ENCODE measurements at regions not wholly inside any gene's neighbourhood (a gene's known extent, or its start where the extent isn't known, plus 50 kb on each side); places are given as distances from the start of the nearest gene placed in this dataset.

DNA sequence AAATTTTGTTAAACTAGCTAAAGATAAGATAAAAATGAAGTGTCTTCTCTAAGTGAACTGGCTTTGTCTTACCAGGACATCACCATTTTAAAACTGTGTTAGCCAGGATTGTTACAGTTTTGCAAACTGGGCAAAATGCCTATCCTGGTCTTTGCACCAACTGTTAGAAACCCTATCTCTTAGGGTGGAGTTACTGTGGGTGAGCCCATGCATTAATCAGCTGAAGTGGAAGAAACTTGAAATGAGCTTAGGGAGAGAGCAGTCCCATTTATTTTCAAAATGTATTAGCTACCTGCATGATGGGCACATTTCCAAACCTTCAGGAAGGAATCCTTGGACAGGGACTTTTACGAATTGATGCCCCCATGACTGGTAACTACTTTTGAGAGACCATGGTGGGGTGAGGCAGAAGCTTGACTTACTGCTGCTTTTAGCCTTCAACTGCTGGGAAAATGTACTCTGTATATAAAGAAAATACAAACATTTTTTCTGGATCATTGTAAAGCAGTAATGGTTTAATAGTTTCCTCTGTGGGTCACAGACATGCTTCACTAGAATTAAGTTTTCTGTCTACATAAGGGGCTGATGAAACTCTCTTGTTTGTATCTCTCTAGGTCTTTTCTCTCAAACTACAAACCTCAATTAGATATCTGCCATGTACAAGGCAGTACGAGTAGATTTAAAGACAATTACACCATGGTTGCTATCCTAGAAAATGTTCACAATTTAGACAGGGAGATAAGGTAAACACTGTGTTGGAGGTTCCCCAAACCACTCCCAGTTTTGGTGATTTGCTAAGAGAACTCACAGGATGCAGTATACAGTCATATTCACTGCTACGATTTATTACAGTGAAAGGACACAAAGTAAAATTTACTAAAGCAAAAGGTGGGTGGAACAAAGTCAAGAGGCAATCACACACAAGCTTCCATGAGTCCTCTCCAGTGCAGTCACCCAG lies 321.4 kb upstream of the MMADHC start:
- no peak for DNase-seq (ENCODE audit: low spot score)

DNA sequence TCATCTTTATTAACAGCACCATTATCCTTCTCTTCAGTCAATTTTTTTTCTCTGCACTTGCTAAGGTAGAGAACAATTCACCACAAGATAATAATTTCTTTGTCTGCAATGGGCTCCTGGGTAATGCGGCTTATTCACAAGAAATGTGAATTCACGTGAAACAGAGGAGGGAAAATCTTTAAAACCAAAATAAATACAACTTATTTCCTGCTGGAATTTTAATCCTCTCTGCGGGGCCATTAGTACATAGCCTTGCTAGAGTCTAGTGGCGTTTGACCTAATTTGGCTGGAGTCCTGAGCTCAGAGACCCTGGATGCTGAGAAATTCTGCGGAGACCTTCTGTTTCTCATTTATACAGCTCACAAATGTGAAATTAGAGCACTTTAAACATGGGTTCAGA lies 319.3 kb upstream of the MMADHC start:
- DNase-seq (ENCODE audit: low spot score), result no peak

DNA sequence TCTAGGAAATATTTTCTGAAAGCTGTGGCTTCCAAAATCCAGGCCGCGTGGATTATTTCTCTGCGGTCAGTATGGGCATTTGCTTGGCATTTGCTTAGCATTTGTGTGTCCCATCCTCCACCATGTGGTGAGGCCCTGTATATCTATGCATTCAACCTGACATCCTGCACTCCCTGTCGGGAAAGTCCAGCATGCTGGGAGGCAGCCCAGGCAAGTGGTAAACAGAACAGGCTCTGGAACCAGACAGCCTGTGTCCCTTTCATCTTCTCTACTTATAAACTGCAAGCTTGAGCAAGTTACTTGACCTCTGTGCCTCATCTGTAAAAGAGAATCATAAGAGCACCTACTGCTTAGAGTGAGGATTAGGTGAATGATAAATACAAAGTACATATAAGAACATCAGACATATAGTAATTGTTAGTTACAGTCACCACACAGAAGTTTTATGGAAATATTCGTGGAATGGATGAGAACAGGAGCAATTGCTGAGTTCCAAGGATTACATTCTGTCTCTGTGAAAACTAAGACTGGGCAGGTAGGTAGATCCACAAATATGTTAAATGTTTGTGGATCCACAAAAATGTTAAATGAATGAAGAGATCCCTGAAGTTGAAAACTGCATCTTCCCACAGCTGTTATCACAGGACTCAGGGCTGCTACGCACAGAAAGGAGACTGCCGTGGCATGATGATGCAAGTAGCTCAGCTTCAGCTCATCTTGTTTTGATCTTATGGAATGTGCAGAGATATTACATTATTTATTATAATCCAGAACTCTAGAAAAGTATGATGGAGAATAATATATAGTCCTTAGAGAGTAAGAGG lies 317.0 kb upstream of the MMADHC start:
- DNase-seq (ENCODE audit: low spot score), result no peak

DNA sequence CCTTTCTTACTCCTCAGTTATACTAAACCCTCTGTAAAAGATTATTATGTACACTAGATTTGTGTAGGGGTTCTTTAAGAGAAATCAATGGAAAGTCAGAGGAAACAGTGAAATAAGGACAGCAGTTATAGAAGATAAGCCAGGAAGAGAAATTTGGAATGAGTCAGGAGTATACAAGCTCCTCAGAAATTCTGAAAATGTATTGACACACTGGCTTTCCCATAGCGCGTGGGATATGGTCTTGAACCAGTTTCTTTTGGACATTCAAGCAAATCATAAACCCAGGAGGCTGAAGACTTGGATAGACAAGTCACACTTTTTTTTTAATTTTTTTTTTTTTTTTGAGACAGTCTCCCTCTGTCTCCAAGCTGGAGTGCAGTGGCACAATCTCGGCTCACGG lies 316.1 kb upstream of the MMADHC start:
- DNase-seq (ENCODE audit: low spot score), result no peak

DNA sequence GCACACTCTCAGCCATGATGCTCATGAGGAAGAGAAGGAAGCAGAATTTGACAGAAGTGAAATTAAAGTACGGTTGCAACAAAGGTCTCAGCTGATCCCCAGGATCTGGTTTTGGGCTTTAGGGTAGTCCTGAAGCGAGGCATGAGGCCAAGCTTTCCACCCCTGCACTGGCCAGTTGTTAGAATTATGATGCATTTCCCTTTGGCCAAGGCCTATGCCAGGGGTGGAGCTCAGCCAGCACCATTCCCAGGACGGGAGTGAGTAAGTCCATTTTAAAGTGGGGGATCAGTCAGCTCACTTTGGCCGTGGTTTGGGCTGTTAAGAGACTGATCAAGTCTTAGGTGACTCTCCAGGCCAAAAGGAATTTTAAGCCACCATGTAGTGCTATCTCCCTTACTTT lies 314.5 kb upstream of the MMADHC start:
- DNase-seq (ENCODE audit: low spot score), result no peak

DNA sequence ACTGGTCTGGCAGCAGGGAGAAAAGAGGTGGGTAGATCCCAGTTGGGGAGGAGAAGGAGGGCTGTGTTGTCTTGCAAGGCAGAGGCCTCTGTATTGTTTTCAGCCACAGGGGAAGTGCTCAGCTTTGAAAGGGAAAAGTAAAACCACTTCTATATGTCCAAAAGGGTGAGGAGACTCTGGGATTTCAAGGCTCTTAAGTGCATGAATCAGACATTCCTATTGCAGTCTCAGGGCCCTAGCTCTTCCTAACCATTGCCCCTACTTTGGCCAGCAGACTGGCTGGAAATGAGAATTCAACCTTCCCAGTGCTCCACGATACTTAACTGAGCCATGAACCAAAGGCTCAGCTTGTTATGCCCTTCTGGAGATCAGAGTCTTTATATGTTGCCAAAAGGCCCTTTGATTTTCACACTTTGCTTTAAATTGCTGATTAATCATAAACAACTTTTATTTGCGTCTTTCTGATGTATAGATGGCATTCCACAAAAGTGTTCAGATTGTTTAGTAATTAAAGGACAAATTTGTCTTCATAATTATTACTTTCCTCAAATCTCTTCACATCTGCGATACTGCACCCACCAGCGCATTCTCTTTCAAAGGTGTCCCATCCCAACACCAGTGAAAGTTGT lies 313.8 kb upstream of the MMADHC start:
- DNase-seq (ENCODE audit: low spot score), result no peak

DNA sequence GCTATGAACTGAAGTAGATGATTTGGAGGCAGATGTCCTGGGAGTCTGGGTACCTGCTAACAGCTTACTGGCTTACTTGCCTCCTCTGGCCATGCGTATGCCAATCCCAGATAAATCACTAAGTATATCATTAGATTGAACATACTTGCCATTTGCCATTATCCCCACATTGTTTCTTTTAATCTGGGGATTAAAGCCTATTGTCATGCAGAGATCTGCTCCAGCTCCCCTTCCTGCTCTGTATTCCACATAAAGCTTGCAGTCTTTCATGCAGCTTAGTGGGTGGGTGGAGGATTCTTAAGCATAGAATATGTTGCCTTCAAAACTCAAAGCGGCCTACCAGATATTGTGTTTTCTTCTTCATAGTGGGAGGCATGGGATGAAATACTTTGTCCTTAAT lies 311.8 kb upstream of the MMADHC start:
- peak; percentile 19 for DNase-seq (ENCODE audit: low spot score)

DNA sequence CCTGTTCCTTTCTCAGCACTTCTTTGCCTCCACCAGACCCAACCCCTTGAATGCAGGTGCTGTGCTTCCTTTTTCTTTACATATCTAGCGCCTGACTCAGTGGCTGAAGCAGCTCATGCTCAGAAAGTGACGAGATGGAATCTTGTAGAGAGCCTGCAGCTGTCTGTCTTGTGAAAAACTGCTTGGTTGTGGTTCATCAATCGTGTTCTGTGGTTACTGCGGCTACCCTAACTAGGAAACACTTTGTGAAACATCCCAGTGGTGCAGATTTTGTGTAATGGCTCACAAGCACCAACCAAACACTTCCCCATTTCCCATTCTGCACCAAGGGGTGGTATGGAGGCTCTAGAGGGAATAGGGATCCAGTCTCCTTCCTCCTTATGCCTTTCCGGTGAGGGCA lies 307.2 kb upstream of the MMADHC start:
- no peak for DNase-seq (ENCODE audit: low spot score)

DNA sequence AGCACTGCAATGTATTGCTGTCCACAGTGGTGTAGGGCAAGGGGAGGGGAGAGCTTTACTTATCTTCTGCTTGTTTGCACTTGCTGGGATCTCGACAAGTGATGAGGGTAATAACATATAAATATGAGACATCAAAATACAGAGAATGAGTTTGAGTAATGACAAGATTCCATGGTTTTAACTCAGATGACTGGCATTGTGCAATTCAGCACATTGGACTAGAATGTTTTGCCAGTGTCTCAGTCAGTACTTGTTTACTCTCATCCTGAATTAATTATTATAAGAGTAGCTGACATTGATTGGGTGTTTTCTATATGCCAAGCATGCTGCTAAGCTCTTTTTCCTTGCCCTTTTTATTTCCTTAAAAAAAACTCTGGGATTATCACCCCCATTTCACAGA lies 306.7 kb upstream of the MMADHC start:
- DNase-seq (ENCODE audit: low spot score), result no peak

DNA sequence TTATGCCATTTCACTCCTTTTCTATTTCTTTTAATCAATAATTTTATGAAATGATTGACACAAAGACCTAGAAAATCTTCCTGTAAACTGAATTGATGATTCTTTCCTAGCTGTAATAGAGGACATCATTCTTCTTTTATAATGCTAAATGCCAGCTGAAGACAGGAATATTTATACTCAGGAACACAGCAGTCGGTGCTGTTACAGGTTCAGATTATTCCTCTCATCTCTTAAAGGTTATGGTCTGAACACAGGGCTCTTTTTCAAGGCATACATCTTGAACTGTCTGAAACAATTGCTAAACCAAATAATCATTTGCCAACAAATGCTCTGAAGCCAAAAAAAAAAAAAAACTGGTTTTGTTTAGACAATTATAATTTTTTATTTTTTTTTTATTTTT lies 305.0 kb upstream of the MMADHC start:
- DNase-seq (ENCODE audit: low spot score), result no peak

DNA sequence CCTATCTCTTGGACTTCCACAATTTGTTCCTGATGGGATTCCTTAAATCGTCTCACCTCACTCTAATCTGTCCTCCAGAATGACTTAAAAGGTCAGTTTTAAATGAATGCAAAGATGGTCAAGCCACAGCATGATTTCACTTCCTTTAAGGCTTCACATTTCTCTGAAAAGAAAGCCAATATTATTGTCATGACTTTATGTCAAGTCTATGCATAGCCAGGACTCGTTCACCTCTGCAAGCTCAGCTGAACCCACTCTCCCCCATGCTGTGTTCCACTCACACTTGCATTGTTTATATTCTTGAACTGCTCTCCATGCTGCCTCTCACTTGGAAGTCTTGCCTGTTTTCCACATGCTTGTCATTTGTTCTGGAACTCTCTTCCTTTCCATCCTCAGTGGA lies 298.4 kb upstream of the MMADHC start:
- DNase-seq (ENCODE audit: low spot score), result no peak

DNA sequence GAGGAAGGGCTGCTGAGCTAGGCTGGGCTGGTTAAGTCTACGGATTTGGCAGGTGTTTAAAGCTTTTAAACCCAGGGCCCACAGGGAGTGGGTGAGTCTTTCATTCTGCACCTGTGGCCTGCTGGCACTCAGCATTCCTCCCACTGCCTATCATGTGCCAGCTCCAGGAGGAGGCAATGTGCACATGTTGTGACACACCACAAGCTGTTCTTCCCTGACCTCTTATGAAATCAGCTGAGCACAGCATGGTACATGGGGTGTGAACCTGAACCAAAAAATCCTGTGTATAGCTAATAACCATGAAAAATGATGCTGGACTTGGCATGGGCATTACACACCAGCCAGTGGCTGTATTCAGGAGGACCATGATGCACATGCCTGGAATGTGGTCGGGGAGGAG lies 297.9 kb upstream of the MMADHC start:
- DNase-seq (ENCODE audit: low spot score), result peak; percentile 23

DNA sequence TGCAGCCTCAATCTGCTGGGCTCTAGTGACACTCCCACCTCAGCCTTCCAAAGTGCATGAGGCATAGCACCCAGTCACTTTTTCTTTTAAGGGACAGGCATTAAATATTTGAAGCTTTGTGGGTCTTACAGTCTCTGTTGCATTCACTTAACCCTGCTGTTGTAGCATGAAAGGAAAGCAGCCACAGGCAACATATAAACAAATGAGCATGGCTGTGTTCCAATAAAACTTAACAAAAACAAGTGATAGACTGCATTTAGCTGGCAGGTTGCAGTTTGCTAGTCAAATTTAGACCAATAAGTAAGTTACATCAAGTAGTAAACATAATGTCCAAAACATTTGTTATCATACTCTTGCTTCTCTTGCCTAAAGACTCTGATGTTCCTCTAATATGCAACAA lies 297.3 kb upstream of the MMADHC start:
- no peak for DNase-seq (ENCODE audit: low spot score)

DNA sequence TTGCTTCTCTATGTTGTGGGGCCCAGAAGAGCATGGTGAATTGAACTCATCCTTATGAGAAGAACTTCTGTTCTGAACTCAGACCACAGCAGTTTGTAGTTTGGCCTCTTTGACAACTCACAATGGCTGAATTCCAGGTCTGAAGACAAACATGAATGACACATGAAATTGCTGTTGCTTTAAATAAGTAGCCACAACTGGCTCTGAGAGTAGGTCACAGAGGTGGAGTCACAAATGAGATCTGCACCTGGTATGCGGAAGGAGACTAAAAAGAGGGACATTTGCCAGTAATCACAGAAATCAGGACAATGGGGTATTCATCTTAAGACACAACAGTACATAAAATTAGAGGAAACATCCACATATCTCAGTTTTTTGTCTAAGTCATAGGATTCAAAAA lies 290.3 kb upstream of the MMADHC start:
- no peak for DNase-seq (ENCODE audit: low spot score)

DNA sequence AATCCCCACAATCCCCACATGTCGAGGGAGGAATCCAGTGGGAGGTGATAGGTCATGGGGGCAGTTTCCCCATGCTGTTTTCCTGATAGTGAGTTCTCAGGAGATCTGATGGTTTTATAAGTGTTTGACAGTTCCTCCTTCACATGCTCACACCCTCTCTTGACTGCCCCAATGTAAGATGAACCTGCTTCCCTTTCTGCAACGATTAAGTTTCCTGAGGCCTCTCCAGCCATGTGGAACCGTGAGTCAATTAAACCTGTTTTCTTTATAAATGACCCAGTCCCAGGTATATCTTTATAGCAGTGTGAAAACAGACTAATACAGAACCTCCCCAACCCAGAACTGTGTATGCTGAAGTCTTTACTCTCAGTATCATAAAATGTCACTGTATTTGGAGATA lies 289.5 kb upstream of the MMADHC start:
- DNase-seq (ENCODE audit: low spot score), result no peak

DNA sequence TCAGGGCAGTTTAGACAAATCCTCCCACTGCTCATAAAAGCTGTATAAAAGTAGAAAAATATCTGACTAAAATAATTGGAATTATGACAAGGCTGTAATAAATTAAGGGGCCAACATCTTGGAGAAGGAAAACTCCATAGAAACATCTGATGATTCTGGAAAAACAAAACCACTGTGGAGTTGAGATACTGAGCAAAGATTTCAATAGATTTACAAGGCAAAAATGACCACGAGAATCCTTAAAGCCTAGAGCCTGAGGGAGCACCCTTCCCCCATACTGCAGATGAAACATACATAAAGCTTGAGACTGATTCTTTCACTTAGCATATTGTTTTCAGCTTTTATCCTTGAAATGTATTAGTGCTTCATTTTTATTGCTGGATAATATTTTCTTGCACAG lies 286.4 kb upstream of the MMADHC start:
- no peak for DNase-seq (ENCODE audit: low spot score)

DNA sequence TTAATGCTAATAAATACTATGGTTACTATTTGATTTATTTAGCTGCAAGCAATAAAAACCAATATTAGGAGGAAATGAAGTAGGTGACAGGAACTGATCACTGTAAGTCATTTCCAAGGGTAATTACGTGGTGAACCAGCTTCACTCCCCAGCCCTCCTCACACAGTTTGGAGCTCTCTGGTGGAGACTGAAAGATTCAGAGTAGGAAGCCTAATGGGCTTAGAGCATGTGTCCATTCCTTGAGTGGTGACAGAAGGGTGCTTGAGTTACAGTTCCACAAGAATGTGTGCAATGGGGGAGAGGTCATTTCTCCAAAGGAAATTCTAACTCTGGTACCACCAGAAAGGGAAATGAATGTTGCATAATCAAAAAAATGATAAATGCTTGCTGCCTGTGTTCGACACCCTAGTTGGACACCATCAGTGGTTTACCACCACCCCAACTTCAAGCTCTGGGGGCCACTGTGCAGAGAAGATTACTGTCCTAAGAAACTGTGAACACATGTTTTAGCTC lies 285.1 kb upstream of the MMADHC start:
- DNase-seq (ENCODE audit: low spot score), result no peak

DNA sequence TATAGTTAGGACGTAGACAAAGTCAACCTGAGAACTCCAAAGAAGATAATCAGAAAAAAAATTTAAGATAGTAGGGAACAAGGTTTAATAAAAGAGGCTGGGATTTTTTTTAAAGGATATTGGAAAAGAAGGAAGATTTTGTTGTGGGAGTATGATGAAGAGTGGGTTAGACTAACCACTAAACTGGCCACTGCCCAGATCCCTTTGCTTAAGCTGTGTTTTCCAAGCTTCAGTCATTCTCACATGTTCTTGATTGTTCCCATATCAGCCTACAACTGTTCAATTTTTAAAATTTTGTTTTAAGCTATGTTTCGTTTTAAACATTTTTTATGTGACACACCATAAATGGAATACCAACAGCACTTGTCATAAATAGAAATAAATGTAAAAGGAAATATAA lies 284.5 kb upstream of the MMADHC start:
- no peak for DNase-seq (ENCODE audit: low spot score)

DNA sequence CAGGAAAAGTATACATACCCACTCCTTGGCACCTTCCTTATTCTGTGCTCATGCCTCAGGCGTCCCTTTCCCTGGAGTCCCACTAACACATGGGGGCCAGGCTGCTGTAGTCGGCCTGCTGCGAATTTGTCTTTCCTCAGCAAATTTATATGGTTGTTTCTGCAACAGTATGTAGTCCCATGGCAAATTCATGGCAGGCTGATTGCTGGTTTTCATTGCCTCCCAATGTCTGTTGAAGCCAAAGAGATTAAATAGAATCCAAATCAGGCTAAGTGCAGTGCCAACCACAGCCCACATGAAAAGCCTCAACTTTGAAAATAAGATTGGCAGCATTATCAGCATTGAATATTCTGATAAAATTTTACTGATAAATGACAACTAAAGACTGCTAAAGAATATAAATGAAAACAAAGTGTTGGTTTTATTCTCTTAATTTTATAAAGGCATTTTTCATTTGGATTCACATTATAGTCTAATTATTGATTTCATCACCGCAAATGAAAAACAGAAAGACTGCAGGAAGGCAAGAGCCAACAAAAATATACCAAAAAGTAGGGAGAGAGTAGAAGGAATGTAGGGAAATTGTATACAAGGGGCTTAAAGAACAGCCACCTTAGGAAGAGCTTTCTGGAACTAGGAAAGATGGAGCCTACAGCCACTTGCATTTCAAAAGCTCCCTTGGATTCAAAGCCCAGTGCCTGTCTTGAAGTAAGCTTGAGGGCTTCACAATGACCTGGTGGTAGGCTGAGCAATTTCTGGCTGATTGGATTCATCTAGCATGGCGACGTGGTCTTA lies 283.7 kb upstream of the MMADHC start:
- no peak for DNase-seq (ENCODE audit: low spot score)

DNA sequence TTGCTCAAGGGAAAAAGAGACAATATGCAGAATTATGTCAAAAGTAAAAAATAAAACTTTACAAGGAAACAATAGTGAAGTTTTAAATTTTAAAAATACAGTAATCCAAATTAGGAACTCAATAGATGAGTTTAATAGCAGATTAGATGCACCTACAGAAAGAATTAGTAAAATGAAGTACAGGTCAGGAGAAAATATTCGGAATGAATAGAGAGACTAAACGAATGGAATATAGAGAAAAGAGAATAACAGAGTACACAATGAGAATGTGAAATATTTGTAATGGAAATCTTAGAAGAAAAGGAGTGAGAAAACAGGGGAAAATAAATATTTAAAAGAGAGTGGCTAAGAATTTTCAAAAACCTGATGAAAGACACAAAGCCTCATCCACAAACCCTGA lies 275.7 kb upstream of the MMADHC start:
- DNase-seq (ENCODE audit: low spot score), result no peak

DNA sequence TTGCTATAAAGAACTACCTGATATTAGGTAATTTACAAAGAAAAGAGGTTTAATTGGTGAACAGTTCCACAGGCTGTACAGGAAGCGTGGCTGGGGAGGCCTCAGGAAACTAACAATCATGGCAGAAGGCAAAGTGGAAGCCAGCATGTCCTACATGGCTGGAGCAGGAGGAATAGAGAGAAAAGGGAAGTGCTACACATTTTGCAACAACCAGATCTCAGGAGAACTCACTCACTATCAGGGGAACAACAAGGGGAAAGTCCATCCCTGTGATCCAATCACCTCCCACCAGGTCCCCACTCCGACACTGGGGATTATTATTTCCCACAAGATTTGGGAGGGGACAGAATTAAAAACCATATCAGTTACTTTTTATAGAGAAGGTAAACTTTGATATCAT lies 273.5 kb upstream of the MMADHC start:
- no peak for DNase-seq (ENCODE audit: low spot score)
